EL (cell line): ENCODE measurements at regions not wholly inside any gene's neighbourhood (a gene's known extent, or its start where the extent isn't known, plus 50 kb on each side); places are given as distances from the start of the nearest gene placed in this dataset.
"Not testable (repeated sequence)": the region's sequence is repeated elsewhere in the genome, so short reads cannot be mapped to it uniquely, and the experiment has no call there.

Experiments used
- DNase-seq: peaks from one replicate; pipeline ENCODE4 v3.0.0-alpha.2; 2016

DNA sequence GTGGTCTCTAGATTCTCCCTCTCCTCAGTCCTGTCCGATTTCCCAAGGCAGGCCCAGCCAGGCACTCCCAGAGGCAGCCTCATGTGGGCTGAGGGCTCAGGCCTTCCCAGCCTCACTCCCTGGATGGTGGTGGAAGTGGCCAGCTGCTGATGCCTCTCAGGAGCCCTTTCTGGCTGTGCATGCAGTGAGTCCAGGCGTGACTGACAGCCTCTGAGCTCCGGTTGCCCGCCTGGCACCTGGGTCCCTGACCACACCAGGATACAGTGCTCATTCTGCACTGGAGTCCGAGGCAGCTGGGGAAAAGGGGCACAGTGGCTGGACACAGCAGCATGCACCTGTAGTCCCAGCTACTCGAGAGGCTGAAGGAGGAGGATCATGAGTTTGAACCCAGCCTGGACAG is 132.6 kb downstream of the CUL2 start:
- DNase-seq, result no peak

DNA sequence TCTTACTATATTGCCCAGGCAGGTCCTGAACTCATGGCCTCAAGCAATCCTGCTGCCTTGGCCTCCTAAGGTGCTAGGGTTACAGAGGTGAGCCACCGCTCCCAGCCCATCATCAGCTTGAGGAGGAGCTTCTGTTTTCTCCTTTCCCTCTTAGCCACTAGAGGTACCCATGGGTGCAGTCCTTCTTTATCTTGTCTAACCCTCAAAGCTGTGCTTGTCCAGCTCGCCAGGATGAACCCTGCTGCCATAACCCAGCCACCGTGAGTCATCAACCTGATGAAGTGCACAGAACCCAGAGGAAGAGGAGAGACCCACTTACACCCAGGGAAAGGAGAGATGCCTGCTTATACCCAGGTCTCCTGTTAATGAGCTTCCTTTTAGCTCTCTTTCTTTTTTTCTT is 133.4 kb downstream of the CUL2 start:
- DNase-seq, result peak; percentile 43

DNA sequence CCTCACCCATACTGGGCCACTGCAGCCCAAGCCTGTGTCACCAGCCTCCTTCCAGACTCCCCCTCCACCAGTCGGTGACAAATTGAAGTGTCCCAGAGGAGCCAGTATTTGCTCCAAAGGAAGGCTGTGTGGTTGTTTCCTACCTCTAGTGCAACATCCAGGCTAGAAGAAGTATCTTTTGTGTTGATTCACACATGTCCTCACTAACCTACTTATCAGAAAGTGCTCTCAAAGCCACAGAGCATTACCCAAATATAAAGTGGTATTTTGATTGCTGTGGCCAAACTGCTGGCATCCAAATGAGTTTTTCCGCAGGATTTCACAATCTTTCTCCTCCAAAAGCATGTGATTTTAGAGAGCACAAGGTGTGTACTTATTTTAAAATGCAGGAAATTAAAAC is 134.8 kb downstream of the CUL2 start:
- no peak for DNase-seq

DNA sequence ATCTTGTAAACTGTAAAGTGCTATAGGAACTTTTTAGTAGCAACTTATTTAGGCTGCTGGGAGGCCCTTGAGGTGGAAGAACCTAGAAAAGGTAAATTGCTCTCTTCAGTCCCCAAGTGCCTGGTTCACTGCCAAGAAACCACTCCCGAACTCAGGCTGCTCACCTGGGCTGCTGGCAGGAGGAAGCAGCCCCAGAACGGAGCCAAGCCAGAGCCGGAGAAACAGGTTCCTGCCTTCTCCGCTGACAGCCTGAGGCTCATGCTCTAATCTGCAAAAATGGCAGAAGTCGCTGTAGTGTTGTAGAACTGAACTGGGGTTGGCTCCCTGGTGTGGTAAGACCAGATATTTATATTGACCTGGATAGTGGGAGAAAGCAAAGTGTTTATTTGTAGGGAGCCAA is 136.0 kb downstream of the CUL2 start:
- DNase-seq, result no peak

DNA sequence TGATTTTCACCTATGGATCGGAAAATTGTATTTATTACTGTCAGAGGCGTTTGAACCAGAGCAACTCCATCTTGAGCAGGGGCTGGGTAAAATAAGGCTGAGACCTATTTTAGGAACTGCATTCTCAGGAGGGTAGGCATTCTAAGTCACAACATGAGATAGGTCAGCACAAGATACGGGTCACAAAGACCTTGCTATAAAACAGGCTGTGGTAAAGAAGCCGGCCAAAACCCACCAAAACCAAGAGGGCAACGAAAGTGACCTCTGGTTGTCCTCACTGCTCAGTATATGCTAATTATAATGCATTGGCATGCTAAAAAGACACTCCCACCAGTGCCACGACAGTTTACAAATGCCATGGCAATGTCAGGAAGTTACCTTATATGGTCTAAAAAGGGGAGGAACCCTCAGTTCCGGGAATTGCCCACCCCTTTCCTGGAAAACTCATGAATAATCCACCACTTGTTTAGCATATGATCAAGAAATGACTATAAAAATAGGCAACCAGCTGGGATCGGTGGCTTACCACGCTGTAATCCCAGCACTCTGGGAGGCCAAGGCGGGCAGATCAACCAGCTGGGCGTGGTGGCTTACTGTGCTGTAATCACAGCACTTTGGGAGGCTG is 136.3 kb upstream of the PARD3 start:
- DNase-seq, result not testable (repeated sequence)

DNA sequence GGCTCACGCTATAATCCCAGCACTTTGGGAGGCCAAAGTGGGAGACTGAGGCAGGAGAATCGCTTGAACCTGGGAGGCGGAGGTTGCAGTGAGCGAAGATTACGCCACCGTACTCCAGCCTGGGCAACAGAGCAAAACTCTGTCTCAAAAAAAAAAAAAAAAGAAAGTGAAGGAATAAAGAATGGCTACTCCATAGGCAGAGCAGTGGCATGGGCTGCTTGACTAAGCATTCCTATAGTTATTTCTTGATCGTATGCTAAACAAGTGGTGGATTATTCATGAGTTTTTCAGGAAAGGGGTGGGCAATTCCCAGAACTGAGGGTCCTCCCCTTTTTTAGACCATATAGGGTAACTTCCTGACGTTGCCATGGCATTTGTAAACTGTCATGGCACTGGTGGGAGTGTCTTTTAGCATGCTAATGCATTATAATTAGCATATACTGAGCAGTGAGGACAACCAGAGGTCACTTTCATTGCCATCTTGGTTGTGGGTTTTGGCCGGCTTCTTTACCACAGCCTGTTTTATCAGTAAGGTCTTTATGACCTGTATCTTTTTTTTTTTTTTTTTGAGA is 130.9 kb upstream of the PARD3 start:
- not testable (repeated sequence) for DNase-seq

DNA sequence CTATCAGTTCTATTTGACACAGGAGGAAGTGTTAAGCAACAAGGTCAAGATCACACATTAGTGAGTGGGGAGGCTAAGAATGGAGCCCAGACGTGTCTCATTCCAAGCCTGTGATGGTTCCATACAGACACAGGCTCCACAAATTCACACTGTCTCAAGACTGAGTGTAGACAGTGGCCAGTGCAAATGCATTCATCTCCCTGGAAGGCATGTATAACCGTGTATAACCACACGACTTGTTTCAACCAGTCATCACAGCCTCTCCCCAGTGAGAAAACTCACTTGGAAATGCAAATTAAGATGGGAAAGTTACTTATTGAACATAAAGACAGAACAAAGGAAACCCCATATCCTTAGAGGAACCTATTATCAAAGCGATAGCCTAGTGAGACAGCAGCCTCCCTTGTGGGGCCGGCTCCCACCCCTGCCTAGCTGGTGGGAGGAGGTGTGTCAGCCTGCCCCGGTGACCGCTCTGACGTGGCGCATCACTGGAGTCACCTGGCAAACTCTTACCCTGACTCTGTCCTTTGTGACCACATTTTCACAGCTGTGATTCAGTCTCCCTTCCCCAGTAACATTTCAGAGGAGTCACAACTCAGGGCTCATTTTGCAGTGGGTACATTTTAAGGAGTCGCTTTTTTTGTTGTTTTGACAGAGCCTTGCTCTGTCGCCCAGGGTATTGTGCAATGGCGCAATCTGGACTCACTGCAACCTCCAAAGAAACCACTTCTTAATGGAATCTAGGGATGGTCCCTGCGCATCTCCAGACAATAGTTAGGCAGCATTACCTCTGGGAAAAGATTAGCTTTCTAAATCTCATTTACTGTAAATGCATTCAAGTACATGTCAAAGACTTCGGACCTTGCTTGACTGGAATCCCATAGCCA is 126.6 kb upstream of the PARD3 start:
- DNase-seq, result no peak

DNA sequence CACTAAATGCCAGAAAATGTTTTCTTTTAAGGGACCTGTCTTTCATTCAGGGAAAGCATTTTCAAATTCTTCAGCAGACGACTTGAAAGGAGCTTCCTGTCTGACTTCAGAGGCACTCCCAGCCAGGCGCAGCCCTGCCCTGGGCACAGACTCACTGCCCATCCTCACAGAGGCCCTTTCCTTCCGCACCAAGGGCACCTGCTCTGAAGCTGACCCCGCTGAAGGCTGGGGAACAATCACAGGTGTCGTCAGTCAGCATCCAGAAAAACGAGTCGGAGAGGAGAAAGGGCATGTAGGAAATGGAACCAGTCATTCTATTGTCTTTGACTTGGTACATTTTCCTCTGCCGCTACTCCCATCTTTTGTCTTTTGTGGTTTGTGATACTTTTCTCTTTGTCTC is 125.3 kb upstream of the PARD3 start:
- DNase-seq, result no peak

DNA sequence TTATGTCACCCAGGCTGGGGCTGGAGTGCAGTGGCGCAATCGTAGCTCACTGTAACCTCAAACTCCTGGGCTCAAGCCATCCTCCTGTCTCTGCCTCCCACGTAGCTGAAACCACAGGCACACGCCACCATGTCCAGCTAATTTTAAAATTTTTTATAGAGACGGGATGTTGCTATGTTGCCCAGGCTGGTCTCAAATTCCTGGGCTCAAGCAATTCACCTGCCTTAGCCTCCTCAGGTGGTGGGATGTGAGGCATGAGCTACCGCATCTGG is 123.2 kb upstream of the PARD3 start:
- peak; percentile 47 for DNase-seq

DNA sequence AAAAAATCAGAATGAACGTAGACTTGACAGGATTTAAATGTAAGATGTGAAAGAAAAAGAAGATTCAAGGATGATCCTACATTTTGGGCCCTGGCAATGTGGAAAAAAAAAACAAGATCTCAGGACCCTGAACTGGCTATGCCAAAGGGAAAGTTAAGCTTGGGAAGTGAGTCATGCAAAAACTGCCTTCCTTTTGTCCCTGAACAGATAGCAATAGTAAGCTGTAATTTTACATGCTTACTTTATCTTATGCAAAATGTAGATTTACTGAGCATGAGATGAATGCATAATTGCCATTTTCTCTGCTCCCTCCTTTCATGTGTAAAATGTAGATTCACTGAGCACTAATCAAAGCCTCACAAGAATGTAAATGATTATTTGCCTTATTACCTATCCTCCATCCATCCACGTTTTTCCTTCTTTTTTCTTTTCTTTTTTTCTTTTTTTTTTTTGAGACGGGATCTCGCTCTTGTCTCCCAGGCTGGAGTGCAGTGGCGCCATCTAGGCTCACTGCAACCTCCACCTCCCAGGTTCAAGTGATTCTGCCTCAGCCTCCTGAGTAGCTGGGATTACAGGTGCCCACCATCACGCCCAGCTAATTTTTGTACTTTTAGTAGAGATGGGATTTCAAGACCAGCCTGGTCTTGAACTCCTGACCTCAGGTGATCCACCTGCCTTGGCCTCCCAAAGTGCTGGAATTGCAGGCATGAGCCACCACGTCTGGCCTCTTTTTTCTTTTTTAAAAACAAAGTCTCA is 122.7 kb upstream of the PARD3 start:
- DNase-seq, result peak; percentile 45

DNA sequence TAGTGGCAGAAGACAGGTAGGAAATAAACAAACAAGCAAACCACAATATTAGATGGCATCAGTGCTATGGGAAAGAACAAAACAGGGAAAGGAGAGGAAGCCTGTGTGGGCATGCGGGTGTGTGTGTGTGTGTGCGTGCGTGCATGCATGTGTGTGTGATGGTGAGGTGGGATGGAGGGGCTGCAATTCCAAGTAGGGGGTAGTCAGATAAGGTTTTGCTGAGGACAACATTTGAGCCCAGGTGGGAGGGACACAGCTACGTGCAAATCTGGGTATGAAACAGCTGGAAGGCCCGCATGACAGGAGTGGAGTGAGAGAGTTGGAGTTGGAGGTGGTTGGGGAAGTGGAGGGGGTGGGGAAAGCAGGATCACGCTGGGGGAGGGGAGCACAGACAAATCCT is 121.0 kb upstream of the PARD3 start:
- DNase-seq, result no peak

DNA sequence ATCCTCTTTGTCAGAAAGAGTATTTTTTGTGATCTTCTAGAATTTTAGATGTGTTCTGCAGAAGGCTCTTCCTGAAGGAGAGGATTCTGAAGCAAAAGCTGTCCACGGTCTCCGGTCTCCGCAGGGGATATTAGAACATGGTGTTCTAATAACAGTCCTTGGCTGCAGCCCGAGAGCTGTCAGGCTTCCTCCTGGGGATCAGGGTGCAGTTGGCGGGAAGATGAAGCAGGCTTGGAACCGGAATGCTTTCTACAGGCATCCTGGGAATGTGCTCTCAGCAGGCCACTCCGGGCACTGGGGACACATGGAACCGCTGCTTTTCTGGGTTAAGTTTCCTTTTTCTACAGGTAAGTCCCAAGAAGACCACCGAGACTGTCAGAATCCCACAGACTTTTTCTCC is 118.6 kb upstream of the PARD3 start:
- peak; percentile 18 for DNase-seq

DNA sequence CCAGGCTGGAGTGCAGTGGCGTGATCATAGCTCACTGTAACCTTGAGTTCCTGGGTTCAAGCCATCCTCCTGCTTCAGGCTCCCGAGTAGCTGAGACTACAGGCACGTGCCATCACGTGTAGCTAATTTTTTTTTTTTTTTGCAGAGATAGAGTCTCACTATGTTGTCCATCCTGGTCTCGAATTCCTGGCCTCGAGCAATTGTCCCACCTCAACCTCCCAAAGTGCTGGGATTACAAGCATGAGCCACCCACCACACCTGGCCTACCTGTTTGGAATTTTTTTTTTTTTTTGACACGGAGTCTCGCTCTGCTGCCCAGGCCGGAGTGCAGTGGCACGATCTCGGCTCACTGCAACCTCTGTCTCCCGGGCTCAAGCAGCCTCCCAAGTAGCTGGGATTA is 117.1 kb upstream of the PARD3 start:
- DNase-seq, result no peak

DNA sequence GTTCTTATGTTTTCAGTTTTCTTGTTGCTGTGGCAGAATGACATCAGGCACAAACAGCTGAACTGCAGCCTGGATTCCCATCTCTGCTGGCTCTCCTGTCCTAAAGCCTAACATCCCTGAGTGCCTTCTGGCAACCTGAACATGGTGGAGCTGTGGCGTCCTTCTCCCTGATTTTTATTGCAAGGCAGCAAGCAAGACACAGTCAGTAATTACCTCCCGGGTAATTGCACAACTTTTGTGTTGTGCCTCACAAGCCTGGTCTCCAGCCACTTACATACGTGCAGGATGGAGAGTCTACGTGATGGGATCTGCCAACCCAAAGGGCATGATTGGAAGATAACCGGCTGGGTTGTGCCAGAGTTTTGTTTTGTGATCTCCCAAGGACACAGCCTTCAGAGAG is 116.1 kb upstream of the PARD3 start:
- no peak for DNase-seq

DNA sequence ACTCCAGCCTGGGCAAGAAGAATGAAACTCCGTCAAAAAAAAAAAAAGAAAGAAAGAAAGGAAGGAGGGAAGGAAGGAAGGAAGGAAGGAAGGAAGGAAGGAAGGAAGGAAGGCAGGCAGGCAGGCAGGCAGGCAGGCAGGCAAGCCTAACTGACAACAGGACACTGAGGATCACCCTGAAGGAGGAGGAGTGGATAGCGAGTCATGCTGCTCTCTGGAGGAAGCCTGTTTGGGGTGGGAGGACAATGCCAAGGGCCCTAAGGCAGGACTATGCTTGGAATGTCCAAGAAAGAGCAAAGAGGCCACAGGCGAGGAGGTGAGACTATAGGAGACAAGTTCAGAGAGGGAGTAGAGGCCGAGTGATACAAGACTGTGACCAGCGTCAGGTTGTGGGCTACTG is 107.0 kb upstream of the PARD3 start:
- peak; percentile 77 for DNase-seq

DNA sequence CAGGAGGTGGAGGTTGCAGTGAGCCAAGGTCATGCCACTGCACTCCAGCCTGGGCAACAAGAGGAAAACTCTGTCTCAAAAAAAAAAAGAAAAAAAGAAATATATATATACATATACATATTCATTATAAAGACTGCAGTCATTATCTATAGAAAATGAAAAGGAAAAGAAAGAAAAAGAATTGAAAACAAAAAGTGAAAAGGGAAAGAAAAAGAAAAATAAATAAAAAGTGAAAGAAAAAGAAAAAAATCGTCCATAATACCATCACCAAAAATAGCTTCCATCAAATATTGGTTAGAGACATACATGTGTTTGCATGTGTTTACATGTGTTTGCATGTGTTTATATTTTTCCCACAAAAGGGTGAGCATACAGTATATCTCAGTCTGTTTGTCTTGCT is 105.5 kb upstream of the PARD3 start:
- DNase-seq, result no peak

DNA sequence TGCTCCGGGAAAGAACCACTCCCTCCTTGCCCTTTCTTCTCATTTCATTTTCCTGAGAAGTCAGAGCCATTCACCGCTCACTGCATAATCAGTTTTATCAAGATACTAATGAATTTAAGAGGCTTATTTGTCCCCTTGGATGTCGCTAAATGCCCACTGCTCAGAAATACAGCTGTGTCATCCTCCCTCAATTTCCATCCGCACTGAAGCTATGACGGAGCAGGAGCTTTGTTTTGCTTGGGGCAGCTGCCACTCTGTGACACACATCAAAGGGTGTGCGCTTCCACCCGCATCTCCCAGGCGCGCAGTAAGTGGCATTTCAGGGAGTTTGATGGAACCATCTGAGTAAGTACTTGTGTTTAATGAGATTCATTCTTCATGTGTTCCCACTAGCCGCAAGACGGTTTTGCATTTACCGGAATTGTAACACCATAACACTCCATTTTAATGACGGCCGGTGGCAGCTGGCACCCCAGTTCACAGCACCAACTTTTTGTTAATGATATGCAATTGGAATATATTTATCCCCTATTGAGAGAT is 103.8 kb upstream of the PARD3 start:
- DNase-seq, result no peak

DNA sequence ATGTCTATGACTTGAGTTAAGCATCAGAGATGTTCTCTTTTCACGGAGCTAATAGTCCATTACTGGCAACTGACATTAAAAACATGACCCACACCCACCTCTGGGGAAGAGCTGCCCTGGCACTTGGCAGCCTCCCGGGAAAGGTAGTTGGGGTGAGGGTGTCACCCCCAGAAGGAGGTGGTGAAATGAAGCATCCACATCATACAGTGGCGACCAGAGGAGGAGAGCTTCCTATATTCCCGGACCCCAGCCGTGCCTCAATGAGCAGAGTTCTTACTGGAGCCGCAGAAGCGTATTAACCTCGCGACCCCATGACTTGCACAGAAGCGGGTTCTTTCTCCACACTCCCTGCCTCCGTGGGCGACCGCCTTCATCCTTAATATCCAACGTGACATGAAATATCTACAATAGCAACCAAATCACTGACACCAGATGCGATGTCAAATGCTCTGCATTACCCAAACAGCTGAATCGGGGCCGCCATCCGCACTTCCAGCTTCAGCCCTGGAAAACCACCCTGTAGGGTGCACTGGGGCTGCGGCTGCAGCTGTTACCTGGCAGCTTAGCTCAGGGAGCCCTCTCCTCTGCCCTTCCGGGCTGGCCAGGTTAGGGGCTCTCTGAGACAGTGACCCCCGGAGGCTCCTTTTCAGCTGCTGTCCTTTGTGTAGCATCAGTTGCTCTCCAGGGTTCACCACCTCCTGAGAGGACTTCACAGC is 103.1 kb upstream of the PARD3 start:
- DNase-seq, result no peak

DNA sequence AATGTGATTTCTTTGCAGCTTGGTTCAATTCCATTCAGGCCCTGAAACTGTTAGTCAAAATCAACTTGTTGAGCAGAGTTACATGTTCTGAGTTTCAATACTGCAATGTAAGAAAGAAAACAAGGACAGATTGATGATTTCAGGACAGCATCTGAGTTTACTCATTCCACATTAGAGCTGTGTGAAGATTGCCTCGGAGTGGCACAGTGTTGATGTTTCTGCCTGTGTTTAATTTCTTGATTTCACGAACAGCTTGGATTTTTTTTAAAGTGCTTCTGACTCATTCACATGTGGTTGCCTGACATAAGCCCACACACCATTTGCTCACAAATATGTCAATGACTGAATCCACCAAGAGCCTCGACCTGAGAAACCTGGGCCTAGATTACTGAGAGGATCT is 101.2 kb upstream of the PARD3 start:
- DNase-seq, result peak; percentile 86

DNA sequence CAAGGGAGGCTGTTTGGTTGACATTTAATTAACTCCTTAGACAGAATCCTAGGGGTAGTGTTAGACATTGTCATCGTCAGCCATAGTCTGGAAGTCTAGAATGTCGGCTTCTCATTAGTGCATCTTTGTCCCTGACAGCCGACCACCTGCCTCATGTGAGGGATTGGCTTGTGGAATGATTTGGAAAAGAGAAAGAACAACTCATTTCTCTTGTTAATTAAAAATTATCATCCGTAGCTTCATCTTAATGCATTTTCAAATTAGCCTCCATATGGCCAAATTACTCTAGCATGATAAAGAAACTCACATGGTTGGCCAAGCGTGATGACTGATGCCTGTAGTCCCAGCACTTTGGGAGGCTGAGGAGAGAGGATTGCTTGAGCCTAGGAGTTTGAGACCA is 97.7 kb upstream of the PARD3 start:
- DNase-seq, result no peak

DNA sequence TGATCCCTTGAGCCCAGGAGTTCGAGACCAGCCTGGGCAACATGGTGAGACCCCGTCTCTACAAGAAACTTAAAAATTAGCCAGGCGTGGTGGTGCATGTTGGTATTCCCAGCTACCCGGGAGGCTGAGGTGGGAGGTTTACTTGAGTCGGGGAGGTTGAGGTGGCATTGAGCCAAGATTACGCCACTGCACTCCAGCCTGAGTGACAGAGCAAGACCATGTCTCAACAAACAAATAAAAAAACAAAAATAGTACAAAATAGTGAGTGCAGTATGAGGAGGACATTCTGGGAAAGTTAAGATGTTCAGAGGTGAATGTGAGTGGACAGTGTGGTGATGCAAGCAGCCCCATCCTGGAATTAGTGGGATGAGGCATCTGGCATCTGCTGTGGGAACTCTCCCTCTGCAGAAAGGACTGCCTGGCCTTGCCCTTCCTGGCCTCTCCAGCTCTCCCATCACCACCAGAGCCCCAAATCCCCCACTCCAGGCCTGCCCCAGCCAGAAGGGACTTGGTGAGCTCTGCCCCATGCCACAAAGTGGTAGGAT is 96.6 kb upstream of the PARD3 start:
- DNase-seq, result no peak

DNA sequence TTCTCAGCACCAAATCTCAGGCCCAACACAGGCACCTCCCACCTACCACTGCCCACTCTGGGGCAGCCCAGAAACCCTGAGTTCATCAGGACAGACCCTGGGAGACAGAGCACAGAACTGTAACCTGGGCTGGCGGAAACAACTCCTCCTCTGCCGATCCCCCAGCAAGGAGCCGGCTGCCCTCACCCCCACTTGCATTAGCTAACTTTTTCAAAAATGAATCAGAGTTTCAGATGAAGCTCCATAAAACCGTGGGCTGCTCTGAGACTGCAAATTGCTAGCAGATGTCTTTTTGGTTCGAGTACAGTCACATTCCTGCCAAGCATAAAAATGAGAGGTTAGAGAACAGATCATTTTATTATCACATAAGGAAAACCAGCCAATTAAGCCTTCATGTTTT is 93.4 kb upstream of the PARD3 start:
- DNase-seq, result peak; percentile 88
